ENCODE measurements at regions not wholly inside any gene's neighbourhood (a gene's known extent, or its start where the extent isn't known, plus 50 kb on each side); places are given as distances from the start of the nearest gene placed in this dataset.

- DNase-seq (ENCODE audit: low read depth) = no peak
These were observed 442.2 kb upstream of the CELF4 start for GRCh38 chr18:38007676-38008330.

DNA sequence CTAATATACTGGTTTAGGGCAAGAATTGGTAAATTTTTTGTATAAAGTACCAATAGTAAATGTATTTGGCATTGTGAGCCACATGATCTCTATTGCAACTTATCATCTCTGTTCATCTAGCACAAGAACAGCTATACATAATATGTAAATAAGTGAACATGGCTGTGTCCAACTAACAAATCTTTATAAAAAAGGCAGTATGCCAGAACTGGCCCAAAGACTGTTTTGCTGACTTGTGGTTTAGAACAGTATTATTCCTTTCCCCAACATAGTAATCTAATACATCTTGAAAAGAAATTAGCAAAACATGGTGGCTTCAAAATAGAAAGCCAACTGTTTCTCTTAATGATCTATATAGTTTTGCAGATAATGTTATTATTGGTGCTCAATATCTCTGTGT is 441.4 kb upstream of the CELF4 start:
- DNase-seq (ENCODE audit: low read depth) = no peak

GRCh38 chr18:38006541-38006940 is 440.9 kb upstream of the CELF4 start:
- no peak for DNase-seq (ENCODE audit: low read depth)

- no peak for DNase-seq (ENCODE audit: low read depth)
These were observed 432.1 kb upstream of the CELF4 start for GRCh38 chr18:37997695-37998094.

DNA sequence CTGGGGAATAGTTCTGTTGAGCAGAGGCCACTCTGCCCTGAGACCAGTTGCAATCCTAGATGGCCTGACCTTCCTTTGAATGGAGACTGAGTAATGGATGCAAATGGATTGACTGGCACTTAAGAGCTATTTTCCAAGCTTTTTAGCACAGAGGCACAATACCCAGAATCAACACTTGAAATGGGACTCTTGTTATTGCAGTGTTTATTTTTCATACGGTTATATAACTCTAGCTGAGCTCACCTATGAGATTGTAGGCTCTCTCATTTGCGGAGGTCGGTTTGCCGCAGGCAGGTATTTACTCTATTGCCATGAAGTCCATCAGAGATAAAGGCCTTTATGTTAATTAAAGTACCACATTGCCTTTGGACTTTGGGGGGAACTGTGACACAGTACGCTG is 422.3 kb upstream of the CELF4 start:
- no peak for DNase-seq (ENCODE audit: low read depth)

DNA sequence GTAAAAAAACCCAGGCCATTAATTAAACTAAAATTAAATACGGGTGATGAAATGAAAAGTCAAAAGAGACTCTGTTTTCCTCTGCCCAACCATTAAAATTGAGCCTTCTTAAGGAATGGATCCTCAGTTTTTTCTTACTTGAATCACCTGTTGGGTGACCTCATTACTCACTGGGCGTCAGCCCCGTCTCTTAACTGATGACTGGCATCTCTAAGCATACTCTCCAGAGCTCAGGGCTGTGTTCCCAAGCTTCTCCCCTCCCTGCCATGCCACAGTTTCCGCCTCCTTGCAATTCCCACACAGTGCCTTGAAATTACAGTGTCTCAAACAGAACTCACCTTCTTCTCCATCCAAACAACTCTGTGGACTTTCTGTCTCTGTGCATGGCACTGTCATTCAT is 421.1 kb upstream of the CELF4 start:
- DNase-seq (ENCODE audit: low read depth) = no peak

DNA sequence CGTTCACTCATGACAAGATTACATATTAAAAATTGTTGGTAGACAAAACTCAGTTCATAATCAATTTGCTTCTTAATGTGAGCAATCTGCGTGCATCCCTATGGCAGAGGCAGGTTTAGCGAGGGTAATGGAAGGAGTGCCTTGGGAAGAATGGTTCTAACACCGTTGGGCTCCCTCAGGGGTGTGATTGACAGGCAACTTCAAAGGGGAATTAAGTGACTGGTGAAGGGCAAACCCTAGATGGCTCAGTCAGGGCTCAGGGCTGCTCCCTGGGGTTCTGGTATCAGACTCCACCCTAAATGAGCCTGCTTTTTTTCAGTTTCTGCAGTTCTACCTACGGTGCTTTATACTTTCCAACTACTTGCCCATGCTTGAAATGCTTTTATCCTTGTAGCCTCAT is 419.5 kb upstream of the CELF4 start:
- no peak for DNase-seq (ENCODE audit: low read depth)

DNA sequence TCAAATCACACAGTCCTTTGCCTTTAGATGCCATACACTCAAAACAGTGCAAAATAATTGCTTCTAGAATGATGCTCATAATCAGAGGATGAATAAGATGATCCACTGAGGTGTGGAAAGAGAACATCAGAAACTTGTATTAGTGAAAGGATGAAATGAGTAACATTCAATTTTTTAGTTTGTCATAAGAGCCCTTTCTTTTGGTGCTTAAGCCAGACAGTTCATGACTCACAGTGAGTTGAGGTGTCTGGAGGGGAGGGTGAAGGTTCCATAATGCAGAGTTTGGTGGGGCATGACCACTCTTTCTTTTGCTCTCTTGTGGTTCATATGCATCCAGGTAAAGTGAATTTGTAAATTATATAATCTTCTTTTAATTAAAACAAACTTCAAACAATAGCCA is 415.0 kb upstream of the CELF4 start:
- DNase-seq (ENCODE audit: low read depth) = no peak

- DNase-seq (ENCODE audit: low read depth) = no peak
These were observed 409.8 kb upstream of the CELF4 start for GRCh38 chr18:37975446-37975845.

DNA sequence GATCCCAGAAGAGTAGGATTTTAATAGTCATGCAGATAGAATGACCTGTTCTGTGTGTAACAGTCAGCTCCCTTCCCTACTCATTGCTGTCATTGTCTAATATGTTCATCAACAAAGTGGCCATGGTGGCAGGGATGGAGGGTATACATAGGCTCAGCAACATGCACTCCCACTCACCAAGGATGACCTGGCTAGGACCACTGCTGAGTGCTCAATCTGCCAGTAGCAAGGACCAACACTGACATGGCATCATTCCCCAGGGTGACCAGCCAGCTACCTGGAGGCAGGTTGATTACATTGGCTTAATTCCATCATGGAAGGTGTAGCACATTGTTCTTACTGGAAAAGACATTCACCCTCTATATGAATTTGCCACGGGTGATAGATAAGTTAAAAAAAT is 401.7 kb upstream of the CELF4 start:
- no peak for DNase-seq (ENCODE audit: low read depth)

DNA sequence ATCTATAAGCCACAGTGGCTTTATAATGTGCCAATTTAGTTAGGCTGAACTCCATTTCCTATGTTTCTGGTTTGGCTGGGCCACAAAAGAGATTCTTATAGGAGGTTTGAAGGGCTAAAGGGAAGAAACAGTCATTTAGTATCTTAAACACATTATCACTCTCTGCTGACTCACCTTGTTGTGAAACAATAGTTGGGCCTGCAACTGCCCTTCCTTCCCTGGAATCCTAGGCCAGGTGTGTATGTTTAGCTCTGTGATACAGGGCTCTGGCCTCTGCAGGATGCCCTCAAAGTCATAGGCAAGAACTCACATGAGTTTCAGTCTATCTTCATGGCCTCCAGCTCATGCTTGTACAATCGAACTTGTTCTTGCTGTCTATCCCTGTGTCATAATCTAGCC is 400.0 kb upstream of the CELF4 start:
- no peak for DNase-seq (ENCODE audit: low read depth)

GRCh38 chr18:37964885-37965571 is 399.4 kb upstream of the CELF4 start:
- DNase-seq (ENCODE audit: low read depth) = no peak

DNA sequence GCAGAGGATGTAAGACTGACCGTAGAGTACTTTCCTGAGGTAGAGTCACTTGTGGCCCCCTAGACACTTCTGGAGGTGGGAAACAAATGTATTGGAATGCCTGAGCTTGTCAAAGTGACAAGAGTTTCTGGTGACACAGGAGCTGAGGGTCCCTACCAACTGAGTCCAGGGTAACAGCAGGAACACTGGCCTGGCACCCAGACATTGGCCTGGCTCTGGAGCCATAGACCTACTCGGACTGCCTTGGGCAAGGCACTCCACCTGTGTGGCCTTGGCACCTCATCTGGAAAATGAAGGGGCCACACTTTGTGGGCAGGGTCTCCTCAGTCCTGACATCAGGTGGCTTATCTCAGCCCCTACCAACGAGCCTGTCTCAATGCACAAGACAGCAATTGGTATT is 398.2 kb upstream of the CELF4 start:
- no peak for DNase-seq (ENCODE audit: low read depth)

DNA sequence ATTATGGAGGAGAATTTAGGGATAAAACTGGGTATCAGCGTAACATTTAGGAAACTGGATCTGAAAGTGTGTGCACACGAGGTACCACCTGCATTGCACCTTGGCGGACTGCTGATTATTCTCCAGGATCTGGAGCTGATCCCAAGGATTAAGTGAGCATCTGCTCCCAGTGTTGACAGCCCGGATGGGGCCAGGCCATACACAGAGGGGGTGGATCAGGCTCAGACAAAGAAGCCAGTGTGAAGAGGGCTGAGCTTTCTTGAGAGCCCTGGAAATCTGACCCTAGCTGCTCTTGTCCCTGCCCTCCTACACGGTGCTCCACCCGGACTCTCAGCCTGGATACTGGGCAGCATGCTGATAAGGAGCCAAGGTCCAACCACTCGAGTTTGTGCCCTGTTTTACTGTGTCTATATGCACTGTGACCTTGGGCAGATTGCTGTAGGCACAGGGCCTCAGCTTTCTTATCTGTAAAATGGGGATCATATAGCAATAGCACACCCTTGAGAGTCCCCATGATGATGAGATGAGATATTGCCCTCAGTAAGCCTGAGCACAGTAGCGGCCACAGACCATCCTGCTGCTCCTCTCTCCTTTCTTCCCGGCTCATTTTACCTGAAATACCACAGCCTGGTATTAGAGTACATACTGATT is 396.8 kb upstream of the CELF4 start:
- DNase-seq (ENCODE audit: low read depth) = no peak

- DNase-seq (ENCODE audit: low read depth) = no peak
These were observed 392.9 kb upstream of the CELF4 start for GRCh38 chr18:37958499-37958898.

DNA sequence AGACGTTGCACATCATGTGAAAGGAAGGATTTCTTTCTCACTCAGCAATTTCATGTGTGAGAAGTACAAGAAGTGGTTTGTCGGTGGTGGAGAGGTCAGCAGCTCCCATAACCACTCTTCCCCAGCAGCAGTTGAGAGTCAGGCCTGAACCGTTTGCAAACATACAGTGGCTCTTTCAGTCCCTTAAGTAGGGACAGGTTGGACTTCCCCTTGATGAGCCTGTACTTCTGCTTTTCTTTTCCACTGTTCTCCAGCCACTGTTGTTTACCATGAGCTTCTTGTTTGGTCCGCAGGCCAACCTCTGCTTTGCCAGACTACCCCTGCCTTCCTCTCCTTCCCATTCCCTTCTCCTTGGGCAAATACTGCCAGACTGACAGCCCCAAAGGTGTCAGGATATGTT is 391.3 kb upstream of the CELF4 start:
- no peak for DNase-seq (ENCODE audit: low read depth)

DNA sequence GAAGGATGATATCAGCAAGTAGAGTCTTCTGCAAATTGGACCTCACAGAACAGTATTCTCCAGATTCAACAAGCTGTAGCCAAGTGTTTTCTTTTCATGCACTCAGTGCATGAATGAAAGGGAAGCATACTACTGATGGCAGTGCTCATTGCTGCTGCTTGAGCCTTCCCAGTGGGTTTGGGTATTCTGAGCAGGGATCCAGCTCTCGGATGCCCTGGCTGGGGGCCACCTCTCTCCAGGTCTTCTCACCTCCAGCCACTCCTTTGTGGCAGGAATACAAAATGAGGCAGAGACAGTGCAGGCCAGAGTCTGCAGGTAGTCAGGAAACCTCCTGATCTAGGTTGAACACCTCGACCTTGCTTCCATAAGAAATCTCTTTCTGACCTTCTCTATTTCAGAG is 390.4 kb upstream of the CELF4 start:
- DNase-seq (ENCODE audit: low read depth) = no peak

DNA sequence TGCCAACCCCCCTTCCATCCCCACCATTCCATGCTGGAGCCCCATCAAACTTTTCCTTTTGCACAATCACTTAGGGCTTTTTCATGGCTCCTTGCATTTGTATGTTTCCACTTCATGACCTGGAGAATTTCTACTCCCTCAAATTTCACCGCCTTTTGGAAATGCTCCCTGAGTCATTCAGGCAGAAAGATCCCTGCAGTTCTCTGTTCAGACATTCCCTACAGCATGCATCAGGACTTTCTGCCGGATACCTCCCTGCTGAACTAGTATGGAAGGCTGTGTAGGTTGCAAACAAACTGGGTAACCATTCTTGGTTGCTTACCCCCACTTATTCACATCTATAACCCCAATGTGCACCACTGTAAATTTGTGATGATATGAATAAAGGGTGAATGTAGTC is 389.6 kb upstream of the CELF4 start:
- no peak for DNase-seq (ENCODE audit: low read depth)

GRCh38 chr18:37953876-37954275 is 388.3 kb upstream of the CELF4 start:
- no peak for DNase-seq (ENCODE audit: low read depth)

DNA sequence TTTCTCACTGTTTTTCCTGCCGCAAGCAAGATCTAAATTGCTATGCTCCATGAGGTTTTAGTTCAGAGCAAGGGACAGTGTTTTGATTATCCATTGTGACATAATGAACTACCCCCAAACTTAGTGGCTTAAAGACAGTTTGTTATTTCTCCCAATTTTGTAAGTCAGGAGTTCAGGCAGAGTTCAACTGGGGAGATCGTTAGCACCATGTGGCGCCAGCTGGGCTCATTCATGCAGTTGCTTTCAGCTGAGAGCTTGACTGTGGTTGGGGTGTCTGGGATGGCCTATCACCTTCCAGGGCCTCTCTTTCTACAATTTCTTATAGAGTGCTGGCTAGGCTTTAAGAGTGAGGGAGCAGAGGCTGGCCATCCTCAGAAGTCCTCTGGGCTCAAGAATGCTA is 382.9 kb upstream of the CELF4 start:
- no peak for DNase-seq (ENCODE audit: low read depth)

DNA sequence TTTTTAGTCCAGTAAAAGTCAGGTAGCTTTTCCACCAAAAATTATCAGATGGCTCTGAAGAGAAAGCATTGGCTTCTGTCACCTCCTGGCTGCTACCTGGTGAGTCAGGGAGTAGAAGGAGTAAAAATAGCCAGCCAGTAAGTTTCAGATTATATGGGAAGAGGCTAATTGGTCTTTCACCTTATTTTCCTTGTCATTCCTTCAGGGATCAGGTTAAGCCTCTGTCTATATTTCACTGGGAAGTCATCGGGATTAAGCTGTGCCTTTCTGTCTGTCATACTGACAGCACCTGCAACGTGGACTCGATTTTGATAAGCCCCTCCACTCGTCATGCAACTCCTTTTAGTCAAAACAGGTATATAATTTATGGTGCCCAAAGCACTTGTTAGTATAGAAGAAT is 380.7 kb upstream of the CELF4 start:
- no peak for DNase-seq (ENCODE audit: low read depth)

DNA sequence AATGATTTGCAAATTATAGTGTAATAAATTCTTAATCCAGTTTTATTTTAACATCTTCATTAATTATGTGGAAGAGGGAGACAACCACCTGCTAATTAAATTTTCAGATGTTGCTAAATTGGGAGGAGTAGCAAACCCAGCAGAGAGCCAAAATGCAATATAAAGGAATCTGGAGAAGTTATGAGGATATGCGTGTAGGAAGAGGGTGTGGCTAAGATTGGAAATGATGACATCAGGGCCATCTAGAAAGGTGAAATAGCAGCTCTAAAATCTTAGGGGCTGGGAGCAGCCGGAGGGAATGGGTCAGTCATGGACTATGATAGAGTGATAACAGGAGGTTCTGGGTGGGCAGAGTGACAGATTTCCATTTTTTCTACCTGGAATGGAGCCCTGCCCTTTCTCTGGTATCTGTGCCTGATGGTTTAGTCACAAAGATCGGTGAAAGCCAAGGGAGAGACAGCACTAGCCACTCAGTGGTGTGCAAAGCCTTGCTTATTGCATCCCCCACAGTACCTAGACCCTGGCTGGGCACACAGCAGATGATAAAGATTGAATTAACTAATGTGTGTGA is 379.2 kb upstream of the CELF4 start:
- DNase-seq (ENCODE audit: low read depth) = no peak

DNA sequence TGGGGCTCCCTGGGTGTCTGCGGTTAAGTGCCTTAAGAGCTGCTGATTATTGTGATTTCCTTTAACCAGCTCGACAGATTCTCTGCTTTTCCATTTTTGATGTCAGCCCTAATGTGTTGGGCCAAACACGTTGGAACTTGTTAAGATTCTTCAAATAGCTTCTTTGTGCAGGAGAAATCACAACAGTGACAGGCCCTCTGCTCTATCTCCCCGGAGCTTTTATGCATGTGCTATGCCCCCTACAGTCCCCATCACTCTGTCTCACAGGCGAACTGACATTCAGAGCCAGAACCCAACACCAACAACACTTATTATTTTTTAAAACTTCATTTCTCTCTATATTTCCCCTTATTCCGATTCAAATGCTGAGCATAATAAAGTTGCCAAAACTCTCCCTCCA is 371.7 kb upstream of the CELF4 start:
- DNase-seq (ENCODE audit: low read depth) = no peak

Measured in stimulated activated CD4-positive, alpha-beta T cell treated with anti-CD3 and anti-CD28 coated beads, Interleukin-2, amount 100 ng/mL, for 4 hours (primary cell).